HepG2 (cell line): ENCODE measurements at regions not wholly inside any gene's neighbourhood (a gene's known extent, or its start where the extent isn't known, plus 50 kb on each side); places are given as distances from the start of the nearest gene placed in this dataset.

Source experiments
- ATAC-seq: fragments of 200-7000 bp; cut with Tn5 transposase; 3 replicates; pipeline ENCODE4 v1.9.1; 2020; ENCODE audit warnings: mild to moderate bottlenecking, moderate library complexity
- BruUV-seq: library from RNA; stranded (reverse); fragments of 400-500 nt; replicated peaks from 2 replicates; lab custom pipeline; 2021; lab: Mats Ljungman, UMichigan
- CTCF ChIA-PET: fragments of 300-600 bp; formaldehyde crosslinking; extraction: SDS; loops from one replicate; lab custom pipeline; 2021; ENCODE audit warnings: low total read pairs, inconsistent platforms, low intra/inter-chr PET ratio; lab: Yijun Ruan, JAX
- POLR2A ChIA-PET: fragments of 350-600 bp; sonication (Branson Sonifier 250); formaldehyde crosslinking; loops from one replicate; lab custom pipeline; 2020; ENCODE audit warnings: antibody characterized with exemption, inconsistent platforms; lab: Yijun Ruan, JAX
- DNase-seq: peaks from one replicate; pipeline ENCODE4 v3.0.0-alpha.2; 2015; ENCODE audit warnings: low spot score
- FAIRE-seq: peaks from 3 replicates; lab custom pipeline; 2011; peaks lifted over from hg19 to GRCh38; lab: Jason Lieb, UNC
- H2AFZ ChIP-seq: one replicate; pipeline ENCODE4 v1.6.1; 2011; ENCODE audit warnings: low read length, inconsistent platforms
- H3K27ac ChIP-seq: fragments of 300-600 bp; 3 replicates; pipeline ENCODE4 v1.8.0; 2011; ENCODE audit warnings: mixed run types, mild to moderate bottlenecking, mixed read lengths, low read length, inconsistent platforms; ENCODE audit not compliant: insufficient read depth; ENCODE audit errors: extremely low read length
- H3K27me3 ChIP-seq, 2 experiments: fragments of 200-600 bp in 1 of 2; 2 replicates in 1 of 2; 3 replicates in 1 of 2; pipeline versions ENCODE4 v1.6.0 to v1.8.0; 2011; ENCODE audit warnings: low read length in 2 of 2, mild to moderate bottlenecking in 2 of 2, moderate library complexity in 2 of 2, inconsistent platforms in 1 of 2; ENCODE audit not compliant: insufficient read depth in 2 of 2, control insufficient read depth in 1 of 2
- H3K36me3 ChIP-seq, 2 experiments: fragments of 200-600 bp in 1 of 2; replicated peaks in 1 of 2; 2 replicates in 1 of 2; 3 replicates in 1 of 2; pipeline versions ENCODE4 v1.5.1 to v1.8.0; 2011; ENCODE audit warnings: low read length in 2 of 2, inconsistent platforms in 1 of 2; ENCODE audit not compliant: insufficient read depth in 2 of 2, control insufficient read depth in 1 of 2
- H3K4me1 ChIP-seq: 2 replicates; pipeline ENCODE4 v1.5.1; 2012; ENCODE audit warnings: low read length, inconsistent platforms; ENCODE audit not compliant: insufficient read depth
- H3K4me2 ChIP-seq: 2 replicates; pipeline ENCODE4 v1.6.0; 2011; ENCODE audit warnings: low read depth, low read length, inconsistent platforms
- H3K4me3 ChIP-seq, 3 experiments: fragments of 200-600 bp in 1 of 3; sonication (generic), shearing (Covaris generic) in 1 of 3; replicated peaks in 1 of 3; 2 replicates each; pipeline ENCODE4 v1.5.1; 2011 to 2016; ENCODE audit warnings: low read length in 3 of 3, inconsistent platforms in 2 of 3, low read depth in 2 of 3, mild to moderate bottlenecking in 2 of 3, control low read depth in 1 of 3, mixed read lengths in 1 of 3; ENCODE audit not compliant: insufficient read depth in 1 of 3
- H3K79me2 ChIP-seq: one replicate; pipeline ENCODE4 v1.6.1; 2011; ENCODE audit warnings: low read length, inconsistent platforms; ENCODE audit not compliant: insufficient read depth
- H3K9ac ChIP-seq: 2 replicates; pipeline ENCODE4 v1.6.0; 2011; ENCODE audit warnings: mild to moderate bottlenecking, low read depth, low read length, inconsistent platforms; ENCODE audit not compliant: insufficient read depth
- H3K9me3 ChIP-seq: 2 replicates; pipeline ENCODE4 v1.5.1; 2012; ENCODE audit warnings: mild to moderate bottlenecking, low read length
- H4K20me1 ChIP-seq: 2 replicates; pipeline ENCODE4 v1.6.0; 2011; ENCODE audit warnings: inconsistent platforms, mild to moderate bottlenecking, low read length, moderate library complexity; ENCODE audit not compliant: insufficient read depth
- CAMTA2 ChIP-seq: sonication (generic); formaldehyde crosslinking; IDR thresholded peaks from 2 replicates; pipeline ENCODE4 v1.4.0; 2020; ENCODE audit warnings: mild to moderate bottlenecking, missing genetic modification reagents, borderline replicate concordance
- DR1 ChIP-seq: sonication (generic); formaldehyde crosslinking; IDR thresholded peaks from 2 replicates; pipeline ENCODE4 v1.8.0; 2021; ENCODE audit warnings: mild to moderate bottlenecking, missing genetic modification reagents, inconsistent platforms
- ELF4 ChIP-seq: sonication (generic); formaldehyde crosslinking; IDR thresholded peaks from 2 replicates; pipeline ENCODE4 v1.5.0; 2020; ENCODE audit warnings: missing genetic modification reagents, mild to moderate bottlenecking, moderate library complexity, borderline replicate concordance
- FOXA3 ChIP-seq: IDR thresholded peaks from 2 replicates; pipeline ENCODE4 v1.6.1; 2016; ENCODE audit warnings: missing genetic modification reagents, missing compliant biosample characterization
- KDM5A ChIP-seq: fragments of 200-600 bp; sonication (generic); IDR thresholded peaks from 2 replicates; pipeline ENCODE4 v1.7.0; 2018; ENCODE audit warnings: antibody characterized with exemption, mild to moderate bottlenecking, low read length, borderline replicate concordance
- MATR3 ChIP-seq: sonication (generic); formaldehyde crosslinking; IDR thresholded peaks from 2 replicates; pipeline ENCODE4 v1.4.0; 2020; ENCODE audit warnings: missing genetic modification reagents
- NR2F2 ChIP-seq: IDR thresholded peaks from 2 replicates; pipeline ENCODE4 v1.6.1; 2012; ENCODE audit warnings: low read depth, inconsistent platforms, borderline replicate concordance
- RARG ChIP-seq: sonication (generic); formaldehyde crosslinking; IDR thresholded peaks from 2 replicates; pipeline ENCODE4 v1.4.0; 2020; ENCODE audit warnings: low read depth, mild to moderate bottlenecking, missing genetic modification reagents
- SIN3A ChIP-seq: IDR thresholded peaks from 2 replicates; pipeline ENCODE4 v1.6.1; 2011; ENCODE audit warnings: low read depth, mild to moderate bottlenecking, control low read depth, low read length, borderline replicate concordance
- SRY ChIP-seq: sonication (generic); formaldehyde crosslinking; IDR thresholded peaks from 2 replicates; pipeline ENCODE4 v1.8.0; 2022; ENCODE audit warnings: mild to moderate bottlenecking, missing genetic modification reagents
- ZFY ChIP-seq: sonication (generic); formaldehyde crosslinking; IDR thresholded peaks from 2 replicates; pipeline ENCODE4 v1.4.0; 2020; ENCODE audit warnings: missing genetic modification reagents
- ZKSCAN1 ChIP-seq: fragments of 150-350 bp; IDR thresholded peaks from 2 replicates; pipeline ENCODE4 v1.6.1; 2014; ENCODE audit warnings: low read length
- ZNF207 ChIP-seq: fragments of 450-650 bp; IDR thresholded peaks from 2 replicates; pipeline ENCODE4 v1.6.1; 2016; ENCODE audit warnings: antibody characterized with exemption, borderline replicate concordance
- ZNF552 ChIP-seq: sonication (generic); formaldehyde crosslinking; IDR thresholded peaks from 2 replicates; pipeline ENCODE4 v1.9.0; 2022; ENCODE audit warnings: missing genetic modification reagents, mild to moderate bottlenecking, borderline replicate concordance
- ZNF7 ChIP-seq: IDR thresholded peaks from 2 replicates; pipeline ENCODE4 v1.6.1; 2016; ENCODE audit warnings: missing biosample characterization, missing genetic modification reagents
- ZNF83 ChIP-seq: sonication (generic); formaldehyde crosslinking; IDR thresholded peaks from 2 replicates; pipeline ENCODE4 v1.4.0; 2020; ENCODE audit warnings: missing genetic modification reagents, mild to moderate bottlenecking, borderline replicate concordance
- in situ Hi-C: cut with HindIII; loops from 2 replicates; pipeline ENCODE4 v1.10.0; 2017; ENCODE audit warnings: low pct_unique_long_range_greater_than_20kb; ENCODE audit not compliant: extremely low pct_ligation_motif_present
- intact Hi-C: fragments of 100-400 bp; cut with micrococcal nuclease; formaldehyde crosslinking; loops from one replicate; pipeline ENCODE4 v1.10.0; 2022; ENCODE audit not compliant: unreplicated experiment
- TF ChIP-seq, protein P1 (sequence below): sonication (generic); formaldehyde crosslinking; IDR thresholded peaks from 2 replicates; pipeline ENCODE4 v1.5.0; 2020; ENCODE audit warnings: mild to moderate bottlenecking, missing genetic modification reagents
- TF ChIP-seq, protein P2 (sequence below): sonication (generic); formaldehyde crosslinking; IDR thresholded peaks from 2 replicates; pipeline ENCODE4 v1.9.0; 2021; ENCODE audit warnings: missing genetic modification reagents, borderline replicate concordance

DNA sequence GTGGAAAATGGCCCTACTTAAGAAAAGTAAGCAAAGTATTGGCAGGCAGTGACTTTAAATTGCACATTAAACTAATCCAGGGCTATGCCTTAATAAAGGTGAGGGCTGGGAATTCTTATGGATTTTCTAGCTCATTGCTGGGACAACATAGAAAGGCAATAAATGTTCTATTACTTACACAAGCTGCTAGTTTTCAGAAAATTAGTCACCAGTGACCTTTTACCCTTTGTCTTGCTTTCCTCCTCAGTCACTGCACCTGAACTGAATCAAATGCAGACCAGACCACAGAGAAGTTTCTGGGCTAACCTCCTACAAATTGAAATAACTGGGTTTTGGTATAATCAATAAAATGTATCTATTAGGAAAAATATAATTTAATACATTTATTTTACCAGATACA lies 694.4 kb upstream of the FAM241A start:
- intact Hi-C loops: no loop called here
- in situ Hi-C loops: no loop called here
- ChIA-PET POLR2A (no interaction called here), CTCF (no interaction called here)
- Histone ChIP-seq H3K79me2 (no peaks in the 10 kb centered on the region), H4K20me1 (no peaks in the 10 kb centered on the region)
- no peak for ATAC-seq
- TF ChIP-seq MATR3 (CRISPR knock-in tag) (no peak), FOXA3 (no peak), ZNF7 (CRISPR knock-in tag) (no peak), RARG (no peak), ZNF552 (CRISPR knock-in tag) (no peak), ZNF207 (no peak), ZFY (CRISPR knock-in tag) (no peak), ELF4 (no peak), ZKSCAN1 (no peak), ZNF83 (CRISPR knock-in tag) (no peak), KDM5A (no peak), SRY (CRISPR knock-in tag) (no peak), SIN3A (no peak), CAMTA2 (CRISPR knock-in tag) (no peak), DR1 (CRISPR knock-in tag) (no peak), NR2F2 (no peak)
- TF ChIP-seq, protein P1, sequence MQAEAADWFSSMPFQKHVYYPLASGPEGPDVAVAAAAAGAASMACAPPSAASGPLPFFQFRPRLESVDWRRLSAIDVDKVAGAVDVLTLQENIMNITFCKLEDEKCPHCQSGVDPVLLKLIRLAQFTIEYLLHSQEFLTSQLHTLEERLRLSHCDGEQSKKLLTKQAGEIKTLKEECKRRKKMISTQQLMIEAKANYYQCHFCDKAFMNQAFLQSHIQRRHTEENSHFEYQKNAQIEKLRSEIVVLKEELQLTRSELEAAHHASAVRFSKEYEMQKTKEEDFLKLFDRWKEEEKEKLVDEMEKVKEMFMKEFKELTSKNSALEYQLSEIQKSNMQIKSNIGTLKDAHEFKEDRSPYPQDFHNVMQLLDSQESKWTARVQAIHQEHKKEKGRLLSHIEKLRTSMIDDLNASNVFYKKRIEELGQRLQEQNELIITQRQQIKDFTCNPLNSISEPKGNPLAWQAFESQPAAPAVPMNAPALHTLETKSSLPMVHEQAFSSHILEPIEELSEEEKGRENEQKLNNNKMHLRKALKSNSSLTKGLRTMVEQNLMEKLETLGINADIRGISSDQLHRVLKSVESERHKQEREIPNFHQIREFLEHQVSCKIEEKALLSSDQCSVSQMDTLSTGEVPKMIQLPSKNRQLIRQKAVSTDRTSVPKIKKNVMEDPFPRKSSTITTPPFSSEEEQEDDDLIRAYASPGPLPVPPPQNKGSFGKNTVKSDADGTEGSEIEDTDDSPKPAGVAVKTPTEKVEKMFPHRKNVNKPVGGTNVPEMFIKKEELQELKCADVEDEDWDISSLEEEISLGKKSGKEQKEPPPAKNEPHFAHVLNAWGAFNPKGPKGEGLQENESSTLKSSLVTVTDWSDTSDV (CRISPR knock-in tag): no peak
- TF ChIP-seq, protein P2, sequence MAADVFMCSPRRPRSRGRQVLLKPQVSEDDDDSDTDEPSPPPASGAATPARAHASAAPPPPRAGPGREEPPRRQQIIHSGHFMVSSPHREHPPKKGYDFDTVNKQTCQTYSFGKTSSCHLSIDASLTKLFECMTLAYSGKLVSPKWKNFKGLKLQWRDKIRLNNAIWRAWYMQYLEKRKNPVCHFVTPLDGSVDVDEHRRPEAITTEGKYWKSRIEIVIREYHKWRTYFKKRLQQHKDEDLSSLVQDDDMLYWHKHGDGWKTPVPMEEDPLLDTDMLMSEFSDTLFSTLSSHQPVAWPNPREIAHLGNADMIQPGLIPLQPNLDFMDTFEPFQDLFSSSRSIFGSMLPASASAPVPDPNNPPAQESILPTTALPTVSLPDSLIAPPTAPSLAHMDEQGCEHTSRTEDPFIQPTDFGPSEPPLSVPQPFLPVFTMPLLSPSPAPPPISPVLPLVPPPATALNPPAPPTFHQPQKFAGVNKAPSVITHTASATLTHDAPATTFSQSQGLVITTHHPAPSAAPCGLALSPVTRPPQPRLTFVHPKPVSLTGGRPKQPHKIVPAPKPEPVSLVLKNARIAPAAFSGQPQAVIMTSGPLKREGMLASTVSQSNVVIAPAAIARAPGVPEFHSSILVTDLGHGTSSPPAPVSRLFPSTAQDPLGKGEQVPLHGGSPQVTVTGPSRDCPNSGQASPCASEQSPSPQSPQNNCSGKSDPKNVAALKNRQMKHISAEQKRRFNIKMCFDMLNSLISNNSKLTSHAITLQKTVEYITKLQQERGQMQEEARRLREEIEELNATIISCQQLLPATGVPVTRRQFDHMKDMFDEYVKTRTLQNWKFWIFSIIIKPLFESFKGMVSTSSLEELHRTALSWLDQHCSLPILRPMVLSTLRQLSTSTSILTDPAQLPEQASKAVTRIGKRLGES: no peak
- TF ChIP-seq, all 625 proteins: peak for 0
- Histone ChIP-seq H3K9me3 (no peaks in the 10 kb centered on the region), H3K27ac (no peak overlapping the region), H3K36me3 (no peaks in the 10 kb centered on the region), H3K9ac (no peak overlapping the region), H3K4me1 (no peaks in the 10 kb centered on the region), H3K4me3 (no peak overlapping the region), H3K27me3 (no peaks in the 10 kb centered on the region), H2AFZ (no peak overlapping the region), H3K4me2 (no peak overlapping the region)
- FAIRE-seq: no peak
- BruUV-seq: no TSS peak
- DNase-seq: no peak
